ENCODE measurements at regions not wholly inside any gene's neighbourhood (a gene's known extent, or its start where the extent isn't known, plus 50 kb on each side); places are given as distances from the start of the nearest gene placed in this dataset.

DNA sequence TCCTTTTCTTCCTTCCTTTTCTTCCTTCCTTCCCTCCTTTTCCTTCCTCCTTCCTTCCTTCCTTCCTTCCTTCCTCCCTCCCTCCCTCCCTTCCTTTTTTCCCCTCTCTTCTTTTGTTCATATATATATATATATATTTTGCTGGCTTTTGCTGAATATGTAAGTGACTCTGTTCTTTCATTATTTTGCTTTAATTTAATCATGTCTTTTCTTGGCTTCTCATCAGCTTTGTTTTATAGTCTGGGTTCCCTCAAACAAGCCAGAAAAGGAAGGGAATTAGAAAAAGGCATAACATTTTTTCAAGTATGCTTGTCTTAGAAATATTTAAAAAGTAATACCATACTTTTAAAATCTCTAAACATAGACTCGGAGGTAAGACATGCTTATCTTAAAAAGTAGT is 219.9 kb upstream of the ATXN7L3B start:
- TF ChIP-seq, protein P1, sequence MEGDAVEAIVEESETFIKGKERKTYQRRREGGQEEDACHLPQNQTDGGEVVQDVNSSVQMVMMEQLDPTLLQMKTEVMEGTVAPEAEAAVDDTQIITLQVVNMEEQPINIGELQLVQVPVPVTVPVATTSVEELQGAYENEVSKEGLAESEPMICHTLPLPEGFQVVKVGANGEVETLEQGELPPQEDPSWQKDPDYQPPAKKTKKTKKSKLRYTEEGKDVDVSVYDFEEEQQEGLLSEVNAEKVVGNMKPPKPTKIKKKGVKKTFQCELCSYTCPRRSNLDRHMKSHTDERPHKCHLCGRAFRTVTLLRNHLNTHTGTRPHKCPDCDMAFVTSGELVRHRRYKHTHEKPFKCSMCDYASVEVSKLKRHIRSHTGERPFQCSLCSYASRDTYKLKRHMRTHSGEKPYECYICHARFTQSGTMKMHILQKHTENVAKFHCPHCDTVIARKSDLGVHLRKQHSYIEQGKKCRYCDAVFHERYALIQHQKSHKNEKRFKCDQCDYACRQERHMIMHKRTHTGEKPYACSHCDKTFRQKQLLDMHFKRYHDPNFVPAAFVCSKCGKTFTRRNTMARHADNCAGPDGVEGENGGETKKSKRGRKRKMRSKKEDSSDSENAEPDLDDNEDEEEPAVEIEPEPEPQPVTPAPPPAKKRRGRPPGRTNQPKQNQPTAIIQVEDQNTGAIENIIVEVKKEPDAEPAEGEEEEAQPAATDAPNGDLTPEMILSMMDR (IDR thresholded peaks at IDR 0.05): no peak
- TF ChIP-seq POLR2A (IDR thresholded peaks at IDR 0.05): no peak
